Stimulated activated CD8-positive, alpha-beta memory T cell treated with anti-CD3 and anti-CD28 coated beads, Interleukin-4, amount 100 ng/mL, for 24 hours (primary cell): ENCODE measurements at regions not wholly inside any gene's neighbourhood (a gene's known extent, or its start where the extent isn't known, plus 50 kb on each side); places are given as distances from the start of the nearest gene placed in this dataset.
"Not testable (repeated sequence)": the region's sequence is repeated elsewhere in the genome, so short reads cannot be mapped to it uniquely, and the experiment has no call there.

Experiments used
- DNase-seq: peaks from one replicate; pipeline ENCODE4 v3.0.0-alpha.2; 2020; ENCODE audit warnings: low read depth

- DNase-seq, result no peak
These were observed 258.5 kb downstream of the PDCD6IP start for GRCh38 chr3:34056951-34057390.

- DNase-seq, result not testable (repeated sequence)
These were observed 262.6 kb downstream of the PDCD6IP start for GRCh38 chr3:34060995-34061394.

GRCh38 chr3:34065901-34066300, 267.5 kb downstream of the PDCD6IP start:
- DNase-seq, result no peak

DNA sequence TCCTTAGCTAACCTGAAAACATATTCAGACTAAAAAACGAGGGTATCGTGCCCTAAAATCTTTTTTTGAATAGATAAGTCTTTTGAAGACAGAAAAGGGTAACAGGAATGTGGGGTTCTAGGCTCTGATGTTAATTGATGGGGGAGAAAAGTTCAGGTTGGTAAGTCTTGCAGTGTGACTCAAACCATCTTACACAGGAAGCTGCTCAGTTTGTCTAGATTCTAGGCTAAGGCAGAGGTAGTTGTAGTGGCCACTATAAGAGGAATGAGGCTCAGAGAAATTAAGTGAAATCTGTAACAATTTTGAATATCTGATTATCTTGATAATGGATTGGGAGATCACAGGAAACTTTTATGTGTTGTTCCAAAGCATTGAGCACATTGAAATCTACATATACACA, 267.9 kb downstream of the PDCD6IP start:
- DNase-seq, result no peak

GRCh38 chr3:34066999-34067398, 268.6 kb downstream of the PDCD6IP start:
- no peak for DNase-seq

- no peak for DNase-seq
These were observed 269.2 kb downstream of the PDCD6IP start for GRCh38 chr3:34067536-34068051.

DNA sequence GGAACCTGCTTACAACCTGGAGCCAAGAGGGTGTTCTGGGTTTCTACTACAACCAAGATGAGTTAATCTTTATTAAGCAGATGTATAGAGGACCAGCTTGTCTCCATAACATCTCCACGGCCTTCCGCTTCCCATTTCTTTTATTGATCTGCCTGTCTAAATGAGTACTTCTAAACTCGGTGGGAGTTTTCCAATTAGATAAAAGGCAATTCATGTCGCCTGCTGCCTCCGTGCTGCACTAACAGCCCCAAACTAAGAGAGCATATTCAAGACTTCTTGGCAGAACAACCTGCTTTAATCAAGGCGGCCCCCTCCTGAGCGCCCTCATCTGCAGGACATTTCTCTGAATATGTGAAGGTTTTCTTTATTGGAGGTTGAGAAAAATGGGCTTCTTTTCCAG, 270.1 kb downstream of the PDCD6IP start:
- DNase-seq, result no peak

GRCh38 chr3:34070831-34071585, 272.6 kb downstream of the PDCD6IP start:
- DNase-seq, result no peak

- DNase-seq, result no peak
These were observed 273.9 kb downstream of the PDCD6IP start for GRCh38 chr3:34072297-34072696.

DNA sequence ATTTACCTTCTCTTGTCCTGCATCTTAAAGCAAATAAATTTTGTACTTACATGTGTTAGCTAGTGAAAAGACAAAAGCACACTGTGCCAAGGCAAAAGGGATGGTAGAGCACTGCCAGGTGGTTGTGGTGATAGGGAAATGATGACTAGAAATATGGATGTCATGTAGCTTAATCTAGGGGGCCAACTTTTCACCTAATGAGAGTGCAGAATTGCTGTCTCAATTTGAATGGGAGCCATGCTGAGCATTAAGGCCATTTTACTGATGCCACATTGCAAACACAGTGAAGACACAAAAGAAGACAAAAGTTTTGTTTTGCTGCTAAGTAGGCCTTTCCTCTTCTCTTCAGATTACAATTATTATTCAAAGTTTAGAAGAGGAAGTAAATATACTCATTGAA, 274.7 kb downstream of the PDCD6IP start:
- no peak for DNase-seq

DNA sequence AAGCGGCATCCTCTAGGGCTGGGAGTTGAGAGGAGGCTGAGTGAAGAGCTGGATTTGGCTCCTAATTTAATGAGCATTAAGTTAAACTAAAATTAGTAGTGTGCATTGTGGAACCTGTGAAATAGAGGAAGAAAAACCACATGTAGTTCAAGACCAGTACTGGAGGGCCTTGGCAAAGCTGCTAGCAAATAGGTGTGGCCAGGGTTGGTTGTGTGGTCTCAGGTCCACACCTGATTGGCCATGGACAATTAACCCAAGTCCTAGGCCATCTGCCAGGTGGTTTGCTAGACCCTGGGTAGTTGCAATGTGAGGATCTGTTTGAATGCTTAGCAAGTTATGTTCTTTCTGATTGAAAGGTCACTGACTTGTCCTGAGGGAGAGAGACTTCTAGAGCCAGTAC, 275.5 kb downstream of the PDCD6IP start:
- no peak for DNase-seq

DNA sequence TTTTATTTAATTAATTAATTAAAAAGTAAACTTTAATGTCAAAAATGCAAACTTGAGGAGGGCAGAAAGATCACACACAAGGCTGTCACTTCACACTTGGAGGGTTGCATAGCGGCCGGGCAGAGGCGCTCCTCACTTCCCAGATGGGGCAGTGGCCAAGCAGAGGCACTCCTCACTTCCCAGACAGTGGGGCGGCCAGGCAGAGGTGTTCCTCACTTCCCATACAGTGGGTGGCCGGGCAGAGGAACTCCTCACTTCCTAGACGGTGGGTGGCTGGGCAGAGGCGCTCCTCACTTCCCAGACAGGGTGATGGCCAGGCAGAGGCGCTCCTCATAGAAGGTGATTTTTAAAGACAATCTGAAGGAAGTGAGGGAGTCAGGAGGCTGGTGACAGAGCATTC, 277.5 kb downstream of the PDCD6IP start:
- no peak for DNase-seq

DNA sequence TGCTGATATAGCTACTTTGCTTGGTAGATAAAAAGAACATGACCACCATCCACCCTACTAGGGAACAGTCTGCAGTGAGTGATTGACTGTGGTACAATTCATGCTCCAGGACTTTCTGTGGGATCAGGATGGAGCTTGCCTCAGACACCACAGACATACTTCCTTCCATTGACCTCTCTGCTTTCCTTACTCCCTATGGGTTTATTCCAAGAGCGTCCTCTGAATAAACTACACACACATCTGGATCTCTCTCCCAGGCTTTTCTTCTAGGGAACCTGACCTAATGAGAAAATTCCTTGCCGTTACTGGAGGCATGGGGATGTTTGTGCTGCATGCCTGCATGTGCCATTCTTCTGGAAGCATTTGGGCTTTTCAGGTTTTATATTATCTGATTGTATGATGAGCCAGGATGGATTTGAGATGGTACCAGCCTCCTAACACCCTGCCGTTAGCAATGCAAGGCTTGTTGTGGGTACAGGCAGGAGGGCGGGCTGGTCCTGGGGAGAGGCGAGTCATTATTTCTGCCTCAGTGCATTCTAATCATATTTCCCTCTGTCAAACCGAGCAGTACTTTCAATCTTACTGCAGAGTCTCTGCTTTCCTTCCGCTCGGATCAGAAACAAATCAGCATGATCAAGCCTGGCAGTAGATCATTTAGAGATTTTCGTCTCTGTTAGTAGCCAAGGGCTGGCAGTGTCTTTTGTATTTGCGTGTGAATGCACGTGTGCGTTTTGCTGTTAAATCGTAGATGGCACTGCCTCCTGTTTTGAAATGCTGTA, 279.2 kb downstream of the PDCD6IP start:
- no peak for DNase-seq

GRCh38 chr3:34078418-34078817, 280.0 kb downstream of the PDCD6IP start:
- no peak for DNase-seq

- DNase-seq, result not testable (repeated sequence)
These were observed 281.4 kb downstream of the PDCD6IP start for GRCh38 chr3:34079849-34080248.

- not testable (repeated sequence) for DNase-seq
These were observed 291.9 kb downstream of the PDCD6IP start for GRCh38 chr3:34090379-34090778.

GRCh38 chr3:34090876-34091275, 292.4 kb downstream of the PDCD6IP start:
- DNase-seq, result no peak

DNA sequence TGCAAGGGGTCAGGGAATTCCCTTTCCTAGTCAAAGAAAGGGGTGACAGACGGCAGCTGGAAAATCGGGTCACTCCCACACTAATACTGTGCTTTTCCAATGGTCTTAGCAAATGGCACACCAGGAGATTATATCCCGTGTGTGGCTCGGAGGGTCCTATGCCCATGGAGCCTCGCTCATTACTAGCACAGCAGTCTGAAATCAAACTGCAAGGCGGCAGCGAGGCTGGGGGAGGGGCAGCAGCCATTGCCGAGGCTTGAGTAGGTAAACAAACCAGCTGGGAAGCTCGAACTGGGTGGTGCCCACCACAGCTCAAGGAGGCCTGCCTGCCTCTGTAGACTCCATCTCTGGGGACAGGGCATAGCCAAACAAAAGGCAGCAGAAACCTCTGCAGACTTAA, 295.9 kb downstream of the PDCD6IP start:
- DNase-seq, result not testable (repeated sequence)

- no peak for DNase-seq
These were observed 303.9 kb downstream of the PDCD6IP start for GRCh38 chr3:34102288-34102687.

DNA sequence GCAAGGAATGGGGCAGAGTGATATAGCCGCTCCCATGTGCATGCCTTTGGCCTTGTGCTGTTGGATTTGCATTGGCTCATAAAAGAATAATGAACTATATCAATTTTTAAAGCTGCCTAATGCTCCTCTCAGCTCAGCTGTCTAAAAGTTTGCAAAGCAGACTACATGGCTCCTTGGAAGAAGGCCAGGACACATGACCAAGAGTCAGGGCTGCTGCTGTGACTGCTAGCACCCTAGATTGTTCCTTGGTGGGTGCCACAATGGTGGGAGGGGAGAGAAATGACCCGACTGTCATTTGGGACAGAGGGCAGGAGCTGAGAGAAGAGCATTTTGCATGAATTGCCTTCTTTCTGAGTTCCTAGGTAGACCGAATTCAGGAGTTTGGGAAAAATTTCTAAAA, 307.9 kb downstream of the PDCD6IP start:
- DNase-seq, result no peak

GRCh38 chr3:34106879-34107278, 308.4 kb downstream of the PDCD6IP start:
- no peak for DNase-seq

DNA sequence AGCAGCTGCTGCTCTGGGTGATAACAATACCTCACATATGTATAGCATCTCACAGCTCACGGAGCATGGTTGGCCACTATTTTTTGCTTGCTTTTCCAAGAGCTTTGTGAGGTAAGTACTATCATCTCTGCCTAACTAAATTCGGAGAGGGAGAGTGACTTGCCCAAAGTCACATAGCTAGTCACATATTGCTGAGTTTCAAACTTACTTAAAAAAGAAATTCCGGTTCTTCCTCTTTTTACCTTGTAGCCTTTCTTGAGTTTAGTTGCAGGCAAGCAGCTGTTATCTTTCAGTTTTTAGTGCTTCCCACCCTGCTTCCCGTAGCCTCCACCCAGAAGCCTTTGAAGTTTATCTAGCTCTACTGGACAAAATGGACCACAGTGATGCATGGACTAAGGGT, 309.2 kb downstream of the PDCD6IP start:
- DNase-seq, result no peak

- DNase-seq, result no peak
These were observed 310.6 kb downstream of the PDCD6IP start for GRCh38 chr3:34109021-34109420.
